Stimulated activated CD4-positive, alpha-beta T cell treated with anti-CD3 and anti-CD28 coated beads, Interleukin-1b, Interleukin-23, amount 100 ng/mL, for 1 hour (primary cell): ENCODE measurements at regions not wholly inside any gene's neighbourhood (a gene's known extent, or its start where the extent isn't known, plus 50 kb on each side); places are given as distances from the start of the nearest gene placed in this dataset.

ENCODE experiments used
- DNase-seq, 2 donors: peaks; one replicate each; pipeline ENCODE4 v3.0.0-alpha.2; 2020; ENCODE audit warnings: low read depth in 2 of 2

DNA sequence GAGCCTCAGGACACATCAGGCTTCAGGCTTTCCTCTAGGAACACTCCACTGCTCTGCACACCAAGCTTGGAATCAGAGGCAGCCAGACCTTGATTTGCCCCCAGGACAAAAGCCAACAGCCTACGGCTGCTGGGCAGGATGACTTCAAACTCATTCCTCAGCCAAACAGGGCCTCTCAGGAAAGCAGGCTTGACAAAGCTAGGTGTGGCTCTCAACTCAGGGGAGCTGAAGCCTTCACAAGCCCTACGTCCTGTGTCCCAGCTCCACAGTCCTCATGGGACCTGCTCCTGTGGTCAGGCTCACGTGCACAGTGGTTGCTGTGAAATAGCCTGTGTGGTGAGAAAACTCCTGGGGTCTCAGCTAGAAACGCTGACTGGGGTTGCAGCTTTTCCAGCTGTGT, 398.9 kb upstream of the ZNF507 start:
- DNase-seq, result no peak

DNA sequence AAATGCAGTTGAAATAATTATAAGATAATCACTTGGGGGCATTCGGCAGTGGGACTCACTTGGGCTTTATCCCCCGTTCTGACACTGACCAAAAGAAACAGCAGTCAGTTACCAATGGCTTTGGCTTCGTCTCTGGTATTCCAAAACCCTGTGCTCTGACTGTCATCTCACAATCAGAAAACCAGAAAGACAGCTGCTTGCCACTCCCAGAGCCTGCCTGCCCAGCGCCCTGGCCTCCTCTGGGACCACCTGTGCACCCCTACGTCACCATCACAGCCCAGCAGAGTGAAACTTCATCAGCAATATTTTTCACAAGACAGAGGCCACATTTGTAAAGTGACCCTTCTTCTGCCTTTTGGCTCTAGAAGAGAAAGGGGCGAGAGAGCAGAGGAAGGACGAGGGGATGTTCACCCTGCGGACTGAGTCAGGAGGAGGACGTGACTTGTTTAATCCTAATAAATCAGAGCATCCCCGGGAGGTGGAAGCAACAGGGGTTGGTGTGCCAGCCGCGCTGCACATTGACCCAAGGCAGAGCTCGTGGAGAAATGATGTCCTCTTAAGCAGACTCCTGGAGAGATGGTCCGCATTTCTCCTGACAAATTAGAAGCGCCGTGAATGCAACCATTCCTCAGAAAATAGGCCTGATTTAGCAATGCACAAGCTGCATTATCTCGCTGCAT, 397.8 kb upstream of the ZNF507 start:
- DNase-seq, result no peak

DNA sequence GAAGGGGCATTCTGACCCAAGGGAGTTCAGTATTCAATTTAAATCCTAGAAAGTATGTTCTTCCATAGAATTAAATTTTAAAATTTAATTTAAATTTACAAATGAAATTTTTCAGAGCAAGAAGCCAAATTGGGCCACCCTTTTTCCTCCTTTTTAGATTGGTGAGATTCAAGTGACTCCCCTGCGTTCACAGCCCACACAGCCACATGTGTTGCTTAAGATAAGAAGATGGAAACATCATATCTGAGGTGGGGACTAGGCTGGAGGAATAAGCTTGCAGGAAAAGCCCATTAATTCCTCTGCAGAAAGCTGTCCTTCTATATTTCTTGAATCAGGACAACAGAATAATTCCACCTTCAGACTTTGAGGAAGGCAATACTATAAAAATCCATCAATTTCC, 392.7 kb upstream of the ZNF507 start:
- no peak for DNase-seq

DNA sequence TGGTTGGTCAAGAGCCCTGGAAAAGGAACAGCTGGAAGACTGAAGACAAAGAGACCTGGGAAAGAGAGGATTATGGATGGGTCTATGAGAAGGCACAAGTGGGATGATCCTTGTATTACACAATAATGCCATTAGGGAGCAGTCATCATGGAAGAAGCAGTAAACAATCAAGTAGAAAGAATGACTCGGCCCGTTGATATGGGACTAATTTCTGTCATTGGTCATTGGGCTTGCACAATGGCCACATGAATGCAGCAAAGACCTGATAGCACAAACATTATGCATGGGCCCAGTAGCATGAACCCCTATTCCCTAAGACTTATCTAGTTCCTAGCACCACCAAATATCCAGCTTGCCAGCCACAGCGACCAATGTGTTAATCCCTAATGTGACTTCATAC, 390.3 kb upstream of the ZNF507 start:
- no peak for DNase-seq

DNA sequence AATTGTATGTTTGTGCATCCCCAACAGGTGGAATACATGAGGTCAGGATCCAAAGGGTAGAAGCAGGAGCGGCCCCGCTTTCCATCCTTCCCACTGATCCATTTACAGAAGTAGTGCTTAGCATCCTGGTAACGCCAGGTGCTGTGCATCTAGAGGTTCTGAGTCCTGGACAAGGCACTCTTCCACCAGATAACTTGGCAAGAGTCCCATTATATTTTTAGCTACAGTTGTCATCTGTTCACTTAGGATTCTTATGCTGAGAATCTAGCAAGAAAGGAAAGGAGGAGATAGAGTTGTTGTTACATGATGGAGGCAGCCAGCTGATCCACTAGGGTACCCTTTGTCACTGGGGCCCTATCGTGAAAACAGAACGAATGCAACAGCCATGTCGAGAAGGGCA, 389.5 kb upstream of the ZNF507 start:
- DNase-seq, result no peak

DNA sequence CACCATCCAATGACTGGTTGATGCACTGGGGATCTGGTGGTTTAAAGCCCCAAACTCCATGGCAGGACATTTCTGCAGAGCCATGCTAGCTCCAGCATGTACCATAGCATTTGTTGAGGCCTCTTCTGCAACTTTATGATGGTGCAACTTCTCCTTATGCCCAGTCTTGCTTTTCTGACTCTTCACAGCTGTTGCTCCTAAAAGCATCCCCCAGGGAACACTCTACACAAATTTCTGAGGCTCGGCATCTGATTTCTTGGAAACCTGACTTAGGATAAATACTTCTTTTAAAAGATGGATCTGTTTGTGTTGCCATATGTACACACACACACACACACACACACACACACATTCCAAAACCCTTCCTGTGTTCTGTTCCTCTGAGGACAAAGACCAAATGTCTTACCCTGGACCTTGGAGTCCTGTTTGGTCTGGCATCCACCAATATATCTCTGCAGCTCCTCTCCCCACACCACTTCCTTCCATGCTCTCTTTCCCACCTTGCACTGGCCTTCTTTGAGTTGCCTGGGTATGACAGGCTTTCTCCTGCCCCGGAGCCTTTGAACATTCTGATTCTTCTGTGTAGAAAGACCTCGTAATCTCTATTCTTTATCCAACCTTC, 388.5 kb upstream of the ZNF507 start:
- DNase-seq, result no peak

DNA sequence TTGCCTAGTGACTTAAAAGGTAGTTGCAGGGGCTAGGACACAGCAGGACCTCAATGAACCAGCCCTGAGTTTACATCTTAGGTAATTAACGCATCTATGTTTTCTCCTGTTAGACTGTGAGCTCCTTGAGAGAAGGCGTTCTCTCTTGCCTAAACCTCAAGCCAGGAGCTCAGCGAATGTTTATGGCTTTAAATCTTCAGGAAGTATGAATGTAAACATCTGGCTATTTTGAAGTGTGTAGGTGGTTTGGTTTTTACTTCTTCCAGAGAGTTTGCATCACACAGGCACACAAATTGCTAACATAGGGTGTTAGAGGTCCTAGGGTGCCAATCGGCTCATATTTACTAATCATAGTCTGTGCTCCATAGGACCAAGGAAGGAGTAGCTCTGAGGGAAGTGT, 387.7 kb upstream of the ZNF507 start:
- DNase-seq, result no peak

DNA sequence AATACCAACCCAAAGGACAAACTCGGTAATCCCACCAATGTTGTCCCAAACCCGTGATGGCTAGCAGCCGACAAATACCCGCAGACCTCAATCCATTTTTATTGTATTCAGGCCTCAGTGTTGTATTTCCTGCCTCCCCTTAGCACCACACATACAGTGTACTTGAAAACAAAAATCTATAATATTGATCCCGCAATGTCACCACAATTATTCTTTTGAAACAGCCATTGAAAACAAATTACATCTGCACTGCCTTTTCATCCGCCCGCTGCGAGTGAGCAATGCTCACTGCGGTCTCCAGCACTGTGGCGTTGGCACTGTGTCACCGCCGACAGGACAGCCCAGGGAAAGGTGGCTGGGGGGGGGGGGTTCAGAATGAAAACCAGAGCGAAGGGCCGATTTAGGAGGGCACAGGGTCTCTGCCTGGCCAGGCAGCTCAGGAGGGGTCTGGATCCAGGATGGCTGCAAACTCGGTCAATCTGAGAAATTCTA, 385.8 kb upstream of the ZNF507 start:
- no peak for DNase-seq

DNA sequence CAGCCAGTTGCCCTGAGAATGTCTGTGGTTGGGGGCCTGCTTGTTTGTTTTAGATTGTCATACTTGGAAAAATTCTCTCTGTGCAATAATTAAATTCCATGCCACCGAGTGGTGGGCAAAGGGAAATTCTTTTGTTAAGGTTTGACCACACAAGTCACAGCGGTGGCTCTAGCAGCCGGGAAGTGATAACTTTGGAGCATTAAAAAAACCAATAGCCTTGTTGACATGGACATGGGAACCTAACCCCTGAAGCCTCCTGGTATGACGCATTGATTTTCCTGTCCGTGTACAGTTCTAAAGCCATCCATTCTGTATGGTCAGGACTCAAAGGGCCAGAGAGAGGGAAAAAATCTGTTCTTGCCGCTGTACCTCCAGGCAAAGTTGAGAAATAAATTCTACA, 384.9 kb upstream of the ZNF507 start:
- no peak for DNase-seq

DNA sequence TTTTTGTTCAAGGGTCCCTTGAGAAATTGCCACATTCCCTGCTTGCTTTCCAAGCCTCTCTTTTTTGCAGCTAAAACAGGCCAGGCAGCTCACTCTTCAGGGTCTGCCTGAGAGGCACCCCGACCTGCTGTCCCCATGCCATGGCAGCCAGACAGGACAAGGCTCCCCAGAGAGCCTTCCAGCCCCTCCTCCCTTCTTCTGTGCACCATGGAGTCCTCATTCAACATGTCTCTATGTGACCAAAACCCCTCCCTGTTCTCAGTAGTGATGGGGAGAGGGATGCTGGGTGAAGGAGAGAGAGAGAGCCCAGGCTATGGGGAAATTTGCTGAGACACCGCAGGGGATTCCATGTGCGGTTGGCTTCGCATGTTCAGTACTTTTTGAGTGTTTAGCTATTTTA, 384.2 kb upstream of the ZNF507 start:
- DNase-seq, result no peak

DNA sequence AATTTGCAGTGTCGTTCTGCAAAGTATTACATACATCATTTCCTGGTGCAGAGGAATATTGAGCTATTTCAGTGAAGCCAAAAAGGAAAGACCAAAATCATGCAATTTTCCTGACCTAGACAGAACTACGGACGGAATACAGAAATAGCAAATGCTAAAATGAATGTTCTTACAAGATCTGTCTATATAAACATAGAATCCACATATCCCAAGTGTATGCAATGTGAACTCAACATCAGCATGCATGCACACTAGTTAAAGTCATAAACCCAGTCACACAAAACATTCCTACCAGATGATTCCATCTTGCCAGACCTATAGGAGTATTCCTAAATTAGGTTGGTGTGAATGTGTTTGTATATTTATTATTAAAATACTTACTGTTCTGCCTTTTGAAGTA, 383.7 kb upstream of the ZNF507 start:
- DNase-seq, result no peak

DNA sequence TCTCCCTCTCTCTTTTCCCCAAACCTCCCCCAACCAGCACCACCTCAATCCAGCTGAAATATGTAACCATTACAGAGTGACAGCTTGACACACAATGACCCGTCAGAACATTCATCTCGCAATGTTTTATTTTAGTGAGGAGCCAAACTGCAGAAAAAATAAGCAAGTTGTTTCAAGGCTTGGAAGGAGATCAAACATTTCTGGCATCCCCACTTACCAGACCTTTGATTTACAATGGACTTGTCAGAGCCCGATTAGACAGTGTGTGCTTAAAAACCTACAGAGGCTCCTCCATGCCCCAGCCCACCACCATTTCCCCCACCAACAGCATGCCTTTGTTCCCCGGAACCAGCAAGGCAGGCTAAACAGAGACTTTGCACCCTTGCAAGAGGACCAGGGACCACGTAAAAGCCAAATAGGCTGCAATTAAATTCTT, 382.8 kb upstream of the ZNF507 start:
- DNase-seq, result no peak

DNA sequence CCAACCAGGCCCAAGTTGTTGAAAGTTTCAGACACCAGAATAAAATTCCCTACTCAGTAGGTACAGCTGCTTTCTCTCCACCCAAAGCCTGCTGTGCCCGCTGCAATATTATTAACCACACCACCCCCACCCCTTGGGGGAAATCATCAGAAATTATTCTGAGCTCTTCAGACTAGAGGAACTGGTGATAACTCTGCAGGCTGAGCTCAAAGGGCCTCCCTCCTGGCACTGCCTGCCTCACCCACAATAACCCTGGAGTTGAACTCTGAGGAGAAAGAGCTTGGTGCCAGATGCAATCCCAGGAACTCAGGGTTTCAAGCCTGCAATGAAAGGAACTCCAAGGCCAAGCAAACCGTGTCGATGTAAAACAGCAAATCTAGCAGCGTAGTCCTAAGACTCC, 381.7 kb upstream of the ZNF507 start:
- no peak for DNase-seq

DNA sequence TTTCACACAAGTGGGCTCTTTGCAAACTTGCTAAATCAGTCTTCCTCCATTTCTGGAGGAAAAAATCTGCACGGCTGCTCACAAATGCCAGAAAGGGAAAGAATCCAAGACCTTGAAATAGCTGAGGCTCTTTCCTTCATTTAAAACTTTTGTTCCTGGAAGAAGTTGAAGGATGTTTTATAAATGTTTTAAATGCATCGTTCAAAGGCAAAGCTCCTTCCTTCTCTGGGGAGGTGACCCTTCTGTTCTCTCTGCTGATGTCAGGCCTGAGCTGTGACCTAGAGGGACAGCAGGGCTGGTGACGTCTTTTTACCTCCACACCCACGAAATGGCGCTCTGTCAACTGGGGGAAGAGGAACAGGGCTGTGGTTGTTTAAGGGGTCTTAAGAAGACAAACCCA, 376.4 kb upstream of the ZNF507 start:
- no peak for DNase-seq

DNA sequence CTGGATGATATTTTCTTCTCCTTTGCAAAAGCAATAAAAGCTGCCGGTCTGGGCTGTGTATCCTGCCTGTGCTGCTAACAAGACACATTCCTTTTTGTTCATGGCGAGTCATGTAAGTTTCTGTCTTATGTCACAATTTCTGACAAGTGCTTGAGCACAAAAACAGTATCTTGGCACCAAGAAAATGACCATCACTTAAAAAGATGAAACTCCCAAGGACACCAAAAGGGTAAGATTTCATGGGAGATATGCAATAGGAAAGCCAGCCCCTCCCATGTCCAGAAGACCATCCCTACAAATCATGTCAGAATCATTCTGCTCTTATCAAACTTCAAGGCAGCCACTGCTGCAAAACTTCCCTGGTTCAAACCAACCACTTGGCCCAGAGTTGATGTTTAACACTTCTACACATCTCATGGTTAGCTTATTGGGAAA, 375.4 kb upstream of the ZNF507 start:
- no peak for DNase-seq

DNA sequence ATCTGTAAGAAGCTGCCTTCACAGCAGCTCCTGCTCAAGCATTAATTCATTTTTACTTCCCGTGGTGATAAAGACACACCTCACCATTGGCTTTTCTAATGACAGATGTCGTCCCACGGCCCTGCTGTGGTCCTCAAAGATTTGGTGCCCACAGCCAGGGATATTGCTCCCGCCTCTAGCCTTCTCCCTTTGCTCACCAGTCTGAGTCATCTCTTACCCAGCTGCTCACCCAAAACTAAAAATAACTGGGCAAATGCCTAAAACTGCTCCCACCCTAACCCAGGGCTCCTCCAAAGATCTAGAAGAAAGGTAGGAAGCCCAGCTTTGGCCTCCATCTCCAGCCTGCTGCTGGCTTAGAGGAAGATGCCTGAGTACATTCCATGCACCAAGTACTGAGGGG, 371.1 kb upstream of the ZNF507 start:
- no peak for DNase-seq

DNA sequence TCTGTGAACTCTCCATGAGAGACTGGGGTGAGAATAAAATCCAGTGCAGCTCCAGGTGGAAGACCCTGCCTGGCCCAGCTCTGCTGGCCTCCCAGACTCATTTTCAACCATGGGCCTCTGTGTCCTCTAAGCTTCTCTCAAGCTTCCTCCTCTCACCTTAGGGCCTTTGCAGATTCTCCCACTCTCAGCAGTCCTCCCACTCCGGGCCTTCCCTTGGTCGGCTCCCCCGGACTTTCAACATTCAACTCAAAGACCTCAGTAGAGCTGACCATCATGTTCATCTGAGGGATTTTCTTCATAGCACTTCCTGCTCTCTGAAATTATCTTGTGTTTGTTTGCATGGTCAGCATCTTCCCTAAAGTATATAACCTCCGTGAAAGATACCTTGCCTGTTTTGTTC, 370.5 kb upstream of the ZNF507 start:
- DNase-seq, result no peak

DNA sequence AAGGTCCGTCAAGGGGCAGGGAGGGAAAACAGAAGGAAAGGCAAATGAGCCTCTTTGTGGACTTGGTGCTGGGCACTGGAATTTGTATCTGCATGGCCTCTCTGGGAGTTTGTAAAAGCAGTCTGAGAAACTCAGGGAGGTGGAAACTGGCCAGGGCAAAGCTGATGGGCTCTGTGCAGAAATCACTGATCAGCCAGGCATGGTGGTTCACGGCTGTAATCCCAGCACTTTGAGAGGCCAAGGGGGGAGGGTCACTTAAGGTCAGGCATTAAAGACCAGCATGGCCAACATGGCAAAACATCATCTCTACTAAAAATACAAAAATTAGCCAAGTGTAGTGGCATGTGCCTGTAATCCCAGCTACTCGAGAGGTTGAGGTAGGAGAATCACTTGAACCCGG, 369.9 kb upstream of the ZNF507 start:
- DNase-seq, result no peak

DNA sequence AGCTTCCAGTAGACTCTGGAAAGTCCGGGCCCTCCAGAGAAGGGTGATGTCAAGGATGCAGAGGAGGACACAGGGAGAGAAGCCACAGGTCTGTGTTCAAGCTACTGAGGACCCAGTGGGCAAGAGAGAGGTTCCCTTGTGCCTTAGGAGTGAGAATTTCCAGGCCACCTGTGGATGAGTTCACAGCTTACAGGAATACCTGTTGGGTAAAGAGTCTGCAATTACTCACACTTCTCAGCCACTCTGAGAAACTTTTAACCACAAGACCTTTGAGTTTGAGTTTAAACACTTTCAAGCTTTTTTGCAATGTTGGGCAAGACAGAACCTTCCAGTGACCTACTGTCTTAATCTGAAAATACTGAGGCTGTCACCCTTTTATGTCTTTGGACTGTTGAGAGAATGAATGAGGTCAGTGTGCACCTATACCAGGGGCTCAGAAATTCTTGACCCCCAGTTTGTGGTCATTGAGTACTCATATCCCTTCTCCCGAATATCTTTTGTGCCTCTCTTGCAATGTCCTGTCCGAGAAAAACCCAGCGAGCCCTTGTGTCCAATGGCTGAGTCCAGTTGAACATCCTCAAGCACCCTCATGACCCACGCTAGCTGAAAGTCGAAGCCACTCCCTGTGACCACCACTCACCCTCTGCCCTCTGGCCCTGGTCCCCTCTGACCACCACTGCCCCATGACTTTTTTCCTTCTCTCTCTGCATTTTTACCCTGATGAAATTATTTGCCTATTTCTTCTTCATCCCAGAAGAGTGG, 368.5 kb upstream of the ZNF507 start:
- no peak for DNase-seq

DNA sequence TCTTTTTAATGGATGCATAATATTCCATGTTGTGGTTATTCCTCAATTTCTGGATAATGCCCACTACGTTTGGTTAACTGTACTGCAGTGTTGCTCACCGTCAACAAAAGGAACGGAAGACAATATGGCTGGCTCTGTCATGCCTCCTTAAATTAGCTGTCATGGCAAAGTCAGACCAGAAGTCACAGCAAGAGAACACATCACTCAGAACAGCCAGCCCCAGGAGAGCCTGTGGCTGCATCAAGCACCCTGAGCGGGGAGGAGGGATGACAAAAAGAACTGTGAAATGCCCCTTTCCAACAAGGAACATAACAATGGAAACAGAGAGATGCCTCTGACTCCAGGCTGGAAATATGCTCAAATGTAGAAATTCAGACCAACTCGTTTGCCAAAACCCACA, 366.0 kb upstream of the ZNF507 start:
- DNase-seq, result no peak

DNA sequence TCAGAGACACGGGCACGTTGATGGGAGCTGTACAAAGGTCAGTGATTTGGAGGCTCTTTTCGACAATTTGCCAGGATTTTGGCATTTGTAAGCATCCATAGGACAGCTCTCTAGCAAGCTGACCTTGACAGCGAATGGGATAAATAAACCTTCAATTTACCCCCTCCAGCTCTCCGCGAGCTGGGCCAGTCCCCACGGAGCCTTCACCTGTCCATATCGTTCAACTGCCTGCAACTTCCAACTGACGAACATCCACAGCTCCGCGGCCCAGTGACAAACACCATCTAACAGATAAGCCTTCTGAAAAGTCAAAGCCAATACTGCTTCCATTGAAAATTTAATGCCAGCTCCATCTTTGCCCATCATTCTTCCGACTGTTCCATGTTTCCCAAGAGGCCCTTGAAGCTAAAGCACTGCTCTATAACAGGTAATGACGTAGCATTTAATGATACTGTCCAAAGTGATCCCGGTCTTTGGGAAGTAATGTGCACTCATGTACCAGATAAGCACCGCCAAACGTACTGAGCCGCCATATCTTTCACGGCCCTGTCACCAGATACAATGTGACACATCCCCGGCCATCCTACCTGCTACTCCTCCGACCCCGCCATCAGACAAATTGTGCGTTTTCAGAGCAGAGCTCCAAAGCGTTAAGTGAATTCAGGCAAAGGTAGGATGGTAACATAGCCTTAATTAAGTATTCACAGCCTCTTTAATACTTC, 365.3 kb upstream of the ZNF507 start:
- no peak for DNase-seq

DNA sequence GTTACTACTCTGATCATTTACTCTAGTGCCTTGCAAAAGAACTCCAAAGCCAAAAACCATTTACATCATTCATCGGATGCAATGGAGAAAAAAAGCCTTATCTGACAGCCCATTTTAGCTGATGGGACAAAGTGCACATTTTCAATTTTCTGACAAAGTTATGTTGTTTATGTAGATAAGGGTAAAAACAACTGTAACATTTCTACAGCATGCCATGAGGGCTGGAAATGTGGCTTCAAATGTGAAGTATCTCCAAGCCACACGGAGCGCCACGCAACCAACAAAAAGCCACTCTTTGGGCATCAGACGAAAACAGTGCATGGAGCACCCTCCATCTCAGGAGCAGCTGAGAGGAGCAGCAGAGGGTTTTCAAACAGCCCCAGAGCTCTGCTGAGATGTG, 364.6 kb upstream of the ZNF507 start:
- no peak for DNase-seq
